ENCODE measurements at regions not wholly inside any gene's neighbourhood (a gene's known extent, or its start where the extent isn't known, plus 50 kb on each side); places are given as distances from the start of the nearest gene placed in this dataset.

GRCh38 chr3:197392961-197393360, 94.5 kb upstream of the DLG1 start:
- Histone ChIP-seq H3K27me3 (ENCODE audit: insufficient read depth, low read length) (peaks cover 37% of the 10 kb centered on the region), H3K4me1 (ENCODE audit: control insufficient read depth, insufficient read depth, low read length, unreplicated experiment) (peaks cover 28% of the 10 kb centered on the region), H3K27ac (ENCODE audit: low read depth, low read length) (peak overlapping the region; percentile 90; the same call in 1 of the 2 replicates), H3K4me3 (ENCODE audit: low read depth, low read length) (no peak overlapping the region), H2AFZ (ENCODE audit: low read length, unreplicated experiment) (no peak overlapping the region), H3K36me3 (ENCODE audit: insufficient read depth, low read length) (no peaks in the 10 kb centered on the region), H3K79me2 (ENCODE audit: control insufficient read depth, insufficient read depth, low read length, unreplicated experiment) (no peaks in the 10 kb centered on the region)

- H3K36me3 ChIP-seq (ENCODE audit: insufficient read depth, low read length) = no peaks in the 10 kb centered on the region
- no peak overlapping the region for H2AFZ ChIP-seq (ENCODE audit: low read length, unreplicated experiment)
- H3K27ac ChIP-seq (ENCODE audit: low read depth, low read length) = no peak overlapping the region
- peaks cover 23% of the 10 kb centered on the region for H3K27me3 ChIP-seq (ENCODE audit: insufficient read depth, low read length)
- no peaks in the 10 kb centered on the region for H3K4me1 ChIP-seq (ENCODE audit: control insufficient read depth, insufficient read depth, low read length, unreplicated experiment)
- no peaks in the 10 kb centered on the region for H3K79me2 ChIP-seq (ENCODE audit: control insufficient read depth, insufficient read depth, low read length, unreplicated experiment)
- H3K4me3 ChIP-seq (ENCODE audit: low read depth, low read length) = no peak overlapping the region
These were observed 83.0 kb upstream of the DLG1 start for GRCh38 chr3:197381371-197381770.

GRCh38 chr3:197380786-197381185, 82.4 kb upstream of the DLG1 start:
- Histone ChIP-seq H3K4me1 (ENCODE audit: control insufficient read depth, insufficient read depth, low read length, unreplicated experiment) (no peaks in the 10 kb centered on the region), H2AFZ (ENCODE audit: low read length, unreplicated experiment) (no peak overlapping the region), H3K4me3 (ENCODE audit: low read depth, low read length) (no peak overlapping the region), H3K36me3 (ENCODE audit: insufficient read depth, low read length) (no peaks in the 10 kb centered on the region), H3K27me3 (ENCODE audit: insufficient read depth, low read length) (peaks cover 17% of the 10 kb centered on the region), H3K79me2 (ENCODE audit: control insufficient read depth, insufficient read depth, low read length, unreplicated experiment) (no peaks in the 10 kb centered on the region), H3K27ac (ENCODE audit: low read depth, low read length) (no peak overlapping the region)

- Histone ChIP-seq H3K4me3 (ENCODE audit: low read depth, low read length) (no peak overlapping the region), H3K27me3 (ENCODE audit: insufficient read depth, low read length) (peaks cover under 1% of the 10 kb centered on the region; the same call in 1 of the 2 replicates), H3K36me3 (ENCODE audit: insufficient read depth, low read length) (no peaks in the 10 kb centered on the region), H3K79me2 (ENCODE audit: control insufficient read depth, insufficient read depth, low read length, unreplicated experiment) (no peaks in the 10 kb centered on the region), H3K27ac (ENCODE audit: low read depth, low read length) (no peak overlapping the region), H3K4me1 (ENCODE audit: control insufficient read depth, insufficient read depth, low read length, unreplicated experiment) (no peaks in the 10 kb centered on the region), H2AFZ (ENCODE audit: low read length, unreplicated experiment) (no peak overlapping the region)
These were observed 80.7 kb upstream of the DLG1 start for GRCh38 chr3:197378985-197379718.

GRCh38 chr3:197376735-197377555, 78.5 kb upstream of the DLG1 start:
- H3K4me1 ChIP-seq (ENCODE audit: control insufficient read depth, insufficient read depth, low read length, unreplicated experiment) = peaks cover 8% of the 10 kb centered on the region
- no peak overlapping the region for H2AFZ ChIP-seq (ENCODE audit: low read length, unreplicated experiment)
- H3K27me3 ChIP-seq (ENCODE audit: insufficient read depth, low read length) = no peaks in the 10 kb centered on the region
- no peak overlapping the region for H3K4me3 ChIP-seq (ENCODE audit: low read depth, low read length)
- no peak overlapping the region for H3K27ac ChIP-seq (ENCODE audit: low read depth, low read length)
- no peaks in the 10 kb centered on the region for H3K79me2 ChIP-seq (ENCODE audit: control insufficient read depth, insufficient read depth, low read length, unreplicated experiment)
- H3K36me3 ChIP-seq (ENCODE audit: insufficient read depth, low read length) = no peaks in the 10 kb centered on the region

GRCh38 chr3:197376020-197376419, 77.6 kb upstream of the DLG1 start:
- no peaks in the 10 kb centered on the region for H3K27me3 ChIP-seq (ENCODE audit: insufficient read depth, low read length)
- H3K79me2 ChIP-seq (ENCODE audit: control insufficient read depth, insufficient read depth, low read length, unreplicated experiment) = no peaks in the 10 kb centered on the region
- H3K4me3 ChIP-seq (ENCODE audit: low read depth, low read length) = no peak overlapping the region
- peaks cover 15% of the 10 kb centered on the region for H3K4me1 ChIP-seq (ENCODE audit: control insufficient read depth, insufficient read depth, low read length, unreplicated experiment)
- H3K36me3 ChIP-seq (ENCODE audit: insufficient read depth, low read length) = no peaks in the 10 kb centered on the region
- H3K27ac ChIP-seq (ENCODE audit: low read depth, low read length) = no peak overlapping the region
- H2AFZ ChIP-seq (ENCODE audit: low read length, unreplicated experiment) = no peak overlapping the region

GRCh38 chr3:197375001-197375441, 76.6 kb upstream of the DLG1 start:
- no peak overlapping the region for H3K4me3 ChIP-seq (ENCODE audit: low read depth, low read length)
- no peak overlapping the region for H2AFZ ChIP-seq (ENCODE audit: low read length, unreplicated experiment)
- H3K27ac ChIP-seq (ENCODE audit: low read depth, low read length) = no peak overlapping the region
- peaks cover 15% of the 10 kb centered on the region for H3K4me1 ChIP-seq (ENCODE audit: control insufficient read depth, insufficient read depth, low read length, unreplicated experiment)
- no peaks in the 10 kb centered on the region for H3K36me3 ChIP-seq (ENCODE audit: insufficient read depth, low read length)
- no peaks in the 10 kb centered on the region for H3K79me2 ChIP-seq (ENCODE audit: control insufficient read depth, insufficient read depth, low read length, unreplicated experiment)
- no peaks in the 10 kb centered on the region for H3K27me3 ChIP-seq (ENCODE audit: insufficient read depth, low read length)

- Histone ChIP-seq H3K4me1 (ENCODE audit: control insufficient read depth, insufficient read depth, low read length, unreplicated experiment) (peaks cover 15% of the 10 kb centered on the region), H3K79me2 (ENCODE audit: control insufficient read depth, insufficient read depth, low read length, unreplicated experiment) (no peaks in the 10 kb centered on the region), H3K27ac (ENCODE audit: low read depth, low read length) (no peak overlapping the region), H3K4me3 (ENCODE audit: low read depth, low read length) (no peak overlapping the region), H3K36me3 (ENCODE audit: insufficient read depth, low read length) (no peaks in the 10 kb centered on the region), H2AFZ (ENCODE audit: low read length, unreplicated experiment) (no peak overlapping the region), H3K27me3 (ENCODE audit: insufficient read depth, low read length) (no peaks in the 10 kb centered on the region)
These were observed 74.7 kb upstream of the DLG1 start for GRCh38 chr3:197373096-197373495.

- H3K27ac ChIP-seq (ENCODE audit: low read depth, low read length) = no peak overlapping the region; the same call in 1 of the 2 replicates
- H3K4me1 ChIP-seq (ENCODE audit: control insufficient read depth, insufficient read depth, low read length, unreplicated experiment) = peaks cover 18% of the 10 kb centered on the region
- peak overlapping the region; percentile 13 for H2AFZ ChIP-seq (ENCODE audit: low read length, unreplicated experiment)
These were observed 73.7 kb upstream of the DLG1 start for GRCh38 chr3:197372047-197372661.

GRCh38 chr3:197371591-197372046, 73.2 kb upstream of the DLG1 start:
- Histone ChIP-seq H2AFZ (ENCODE audit: low read length, unreplicated experiment) (peak overlapping the region; percentile 13), H3K4me1 (ENCODE audit: control insufficient read depth, insufficient read depth, low read length, unreplicated experiment) (peaks cover 23% of the 10 kb centered on the region), H3K79me2 (ENCODE audit: control insufficient read depth, insufficient read depth, low read length, unreplicated experiment) (no peaks in the 10 kb centered on the region), H3K36me3 (ENCODE audit: insufficient read depth, low read length) (no peaks in the 10 kb centered on the region), H3K27me3 (ENCODE audit: insufficient read depth, low read length) (no peaks in the 10 kb centered on the region), H3K4me3 (ENCODE audit: low read depth, low read length) (no peak overlapping the region), H3K27ac (ENCODE audit: low read depth, low read length) (no peak overlapping the region; the same call in 1 of the 2 replicates)

More at GRCh38 chr3:197372047-197372661, 73.7 kb upstream of the DLG1 start:
- Histone ChIP-seq H3K79me2 (ENCODE audit: control insufficient read depth, insufficient read depth, low read length, unreplicated experiment) (no peaks in the 10 kb centered on the region), H3K27me3 (ENCODE audit: insufficient read depth, low read length) (no peaks in the 10 kb centered on the region), H3K4me3 (ENCODE audit: low read depth, low read length) (no peak overlapping the region), H3K36me3 (ENCODE audit: insufficient read depth, low read length) (no peaks in the 10 kb centered on the region)
